ENCODE measurements at regions not wholly inside any gene's neighbourhood (a gene's known extent, or its start where the extent isn't known, plus 50 kb on each side); places are given as distances from the start of the nearest gene placed in this dataset.

DNA sequence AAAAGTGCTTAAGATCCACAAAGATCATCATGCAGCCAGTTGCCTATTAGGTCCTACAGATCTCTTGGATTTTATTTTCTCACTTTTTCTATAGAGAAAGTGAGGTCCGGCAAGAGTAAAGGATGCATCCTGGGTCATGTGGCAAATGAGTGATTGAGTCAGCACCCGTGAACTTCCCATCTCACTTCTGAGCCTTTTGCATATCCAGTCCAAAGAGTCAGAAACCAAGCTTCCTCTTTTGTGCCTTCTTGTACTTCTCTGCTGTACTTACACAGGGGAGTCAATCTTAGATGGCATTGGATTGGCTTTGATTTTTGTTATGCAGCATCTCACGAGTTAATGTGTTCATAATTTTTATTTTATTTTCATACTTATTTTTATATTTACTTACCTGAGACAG, 114.2 kb upstream of the IRX5 start:
- Histone ChIP-seq H3K4me3 (no peak overlapping the region), H3K9me2 (ENCODE audit: insufficient read depth) (no peaks in the 10 kb centered on the region), H2AFZ (no peak overlapping the region), H3K36me3 (ENCODE audit: insufficient read depth) (no peaks in the 10 kb centered on the region), H3K27me3 (ENCODE audit: insufficient read depth) (no peaks in the 10 kb centered on the region), H3K4me1 (ENCODE audit: insufficient read depth) (peaks cover 30% of the 10 kb centered on the region), H3K27ac (ENCODE audit: low read depth) (no peak overlapping the region), H3K79me2 (replicated peaks; ENCODE audit: insufficient read depth) (no peaks in the 10 kb centered on the region), H3F3A (replicated peaks; ENCODE audit: low read depth) (no peaks in the 10 kb centered on the region), H4K20me1 (replicated peaks; ENCODE audit: insufficient read depth) (no peaks in the 10 kb centered on the region), H3K4me2 (no peak overlapping the region)
- Mint-ChIP-seq H3K27me3 (ENCODE audit: insufficient read depth, low read depth, poor library complexity) (peaks cover 2% of the 10 kb centered on the region), H3K9me3 (no peaks in the 10 kb centered on the region), H3K4me1 (peaks cover 37% of the 10 kb centered on the region), H3K4me3 (no peak overlapping the region), H3K27ac (no peak overlapping the region), H3K36me3 (ENCODE audit: low read depth) (no peaks in the 10 kb centered on the region)
- no peak for TF ChIP-seq NANOG (IDR thresholded peaks at IDR 0.05; ENCODE audit: borderline replicate concordance)
- no peak for TF ChIP-seq ZNF331 (CRISPR knock-in tag; IDR thresholded peaks at IDR 0.05; ENCODE audit: low read depth)
- TF ChIP-seq ZNF114 (CRISPR knock-in tag; IDR thresholded peaks at IDR 0.05): no peak
- no peak for TF ChIP-seq EZH2phosphoT487 (IDR thresholded peaks at IDR 0.05; ENCODE audit: unreplicated experiment)
- TF ChIP-seq POLR2AphosphoS5 (IDR thresholded peaks at IDR 0.05; ENCODE audit: low read depth): no peak
- TF ChIP-seq, protein P1, sequence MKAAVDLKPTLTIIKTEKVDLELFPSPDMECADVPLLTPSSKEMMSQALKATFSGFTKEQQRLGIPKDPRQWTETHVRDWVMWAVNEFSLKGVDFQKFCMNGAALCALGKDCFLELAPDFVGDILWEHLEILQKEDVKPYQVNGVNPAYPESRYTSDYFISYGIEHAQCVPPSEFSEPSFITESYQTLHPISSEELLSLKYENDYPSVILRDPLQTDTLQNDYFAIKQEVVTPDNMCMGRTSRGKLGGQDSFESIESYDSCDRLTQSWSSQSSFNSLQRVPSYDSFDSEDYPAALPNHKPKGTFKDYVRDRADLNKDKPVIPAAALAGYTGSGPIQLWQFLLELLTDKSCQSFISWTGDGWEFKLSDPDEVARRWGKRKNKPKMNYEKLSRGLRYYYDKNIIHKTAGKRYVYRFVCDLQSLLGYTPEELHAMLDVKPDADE (IDR thresholded peaks at IDR 0.05): no peak
- TF ChIP-seq CREB1 (CRISPR knock-in tag; IDR thresholded peaks at IDR 0.05; ENCODE audit: low read depth): no peak
- TF ChIP-seq, protein P2, sequence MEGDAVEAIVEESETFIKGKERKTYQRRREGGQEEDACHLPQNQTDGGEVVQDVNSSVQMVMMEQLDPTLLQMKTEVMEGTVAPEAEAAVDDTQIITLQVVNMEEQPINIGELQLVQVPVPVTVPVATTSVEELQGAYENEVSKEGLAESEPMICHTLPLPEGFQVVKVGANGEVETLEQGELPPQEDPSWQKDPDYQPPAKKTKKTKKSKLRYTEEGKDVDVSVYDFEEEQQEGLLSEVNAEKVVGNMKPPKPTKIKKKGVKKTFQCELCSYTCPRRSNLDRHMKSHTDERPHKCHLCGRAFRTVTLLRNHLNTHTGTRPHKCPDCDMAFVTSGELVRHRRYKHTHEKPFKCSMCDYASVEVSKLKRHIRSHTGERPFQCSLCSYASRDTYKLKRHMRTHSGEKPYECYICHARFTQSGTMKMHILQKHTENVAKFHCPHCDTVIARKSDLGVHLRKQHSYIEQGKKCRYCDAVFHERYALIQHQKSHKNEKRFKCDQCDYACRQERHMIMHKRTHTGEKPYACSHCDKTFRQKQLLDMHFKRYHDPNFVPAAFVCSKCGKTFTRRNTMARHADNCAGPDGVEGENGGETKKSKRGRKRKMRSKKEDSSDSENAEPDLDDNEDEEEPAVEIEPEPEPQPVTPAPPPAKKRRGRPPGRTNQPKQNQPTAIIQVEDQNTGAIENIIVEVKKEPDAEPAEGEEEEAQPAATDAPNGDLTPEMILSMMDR (conservative IDR thresholded peaks at IDR 0.05; ENCODE audit: low read depth in 2 of 2): no peak
- no peak for TF ChIP-seq EZH2 (IDR thresholded peaks at IDR 0.05; ENCODE audit: low read depth, unreplicated experiment)
- TF ChIP-seq, protein P3, sequence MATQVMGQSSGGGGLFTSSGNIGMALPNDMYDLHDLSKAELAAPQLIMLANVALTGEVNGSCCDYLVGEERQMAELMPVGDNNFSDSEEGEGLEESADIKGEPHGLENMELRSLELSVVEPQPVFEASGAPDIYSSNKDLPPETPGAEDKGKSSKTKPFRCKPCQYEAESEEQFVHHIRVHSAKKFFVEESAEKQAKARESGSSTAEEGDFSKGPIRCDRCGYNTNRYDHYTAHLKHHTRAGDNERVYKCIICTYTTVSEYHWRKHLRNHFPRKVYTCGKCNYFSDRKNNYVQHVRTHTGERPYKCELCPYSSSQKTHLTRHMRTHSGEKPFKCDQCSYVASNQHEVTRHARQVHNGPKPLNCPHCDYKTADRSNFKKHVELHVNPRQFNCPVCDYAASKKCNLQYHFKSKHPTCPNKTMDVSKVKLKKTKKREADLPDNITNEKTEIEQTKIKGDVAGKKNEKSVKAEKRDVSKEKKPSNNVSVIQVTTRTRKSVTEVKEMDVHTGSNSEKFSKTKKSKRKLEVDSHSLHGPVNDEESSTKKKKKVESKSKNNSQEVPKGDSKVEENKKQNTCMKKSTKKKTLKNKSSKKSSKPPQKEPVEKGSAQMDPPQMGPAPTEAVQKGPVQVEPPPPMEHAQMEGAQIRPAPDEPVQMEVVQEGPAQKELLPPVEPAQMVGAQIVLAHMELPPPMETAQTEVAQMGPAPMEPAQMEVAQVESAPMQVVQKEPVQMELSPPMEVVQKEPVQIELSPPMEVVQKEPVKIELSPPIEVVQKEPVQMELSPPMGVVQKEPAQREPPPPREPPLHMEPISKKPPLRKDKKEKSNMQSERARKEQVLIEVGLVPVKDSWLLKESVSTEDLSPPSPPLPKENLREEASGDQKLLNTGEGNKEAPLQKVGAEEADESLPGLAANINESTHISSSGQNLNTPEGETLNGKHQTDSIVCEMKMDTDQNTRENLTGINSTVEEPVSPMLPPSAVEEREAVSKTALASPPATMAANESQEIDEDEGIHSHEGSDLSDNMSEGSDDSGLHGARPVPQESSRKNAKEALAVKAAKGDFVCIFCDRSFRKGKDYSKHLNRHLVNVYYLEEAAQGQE (IDR thresholded peaks at IDR 0.05; ENCODE audit: unreplicated experiment): no peak
- TF ChIP-seq, protein P4, sequence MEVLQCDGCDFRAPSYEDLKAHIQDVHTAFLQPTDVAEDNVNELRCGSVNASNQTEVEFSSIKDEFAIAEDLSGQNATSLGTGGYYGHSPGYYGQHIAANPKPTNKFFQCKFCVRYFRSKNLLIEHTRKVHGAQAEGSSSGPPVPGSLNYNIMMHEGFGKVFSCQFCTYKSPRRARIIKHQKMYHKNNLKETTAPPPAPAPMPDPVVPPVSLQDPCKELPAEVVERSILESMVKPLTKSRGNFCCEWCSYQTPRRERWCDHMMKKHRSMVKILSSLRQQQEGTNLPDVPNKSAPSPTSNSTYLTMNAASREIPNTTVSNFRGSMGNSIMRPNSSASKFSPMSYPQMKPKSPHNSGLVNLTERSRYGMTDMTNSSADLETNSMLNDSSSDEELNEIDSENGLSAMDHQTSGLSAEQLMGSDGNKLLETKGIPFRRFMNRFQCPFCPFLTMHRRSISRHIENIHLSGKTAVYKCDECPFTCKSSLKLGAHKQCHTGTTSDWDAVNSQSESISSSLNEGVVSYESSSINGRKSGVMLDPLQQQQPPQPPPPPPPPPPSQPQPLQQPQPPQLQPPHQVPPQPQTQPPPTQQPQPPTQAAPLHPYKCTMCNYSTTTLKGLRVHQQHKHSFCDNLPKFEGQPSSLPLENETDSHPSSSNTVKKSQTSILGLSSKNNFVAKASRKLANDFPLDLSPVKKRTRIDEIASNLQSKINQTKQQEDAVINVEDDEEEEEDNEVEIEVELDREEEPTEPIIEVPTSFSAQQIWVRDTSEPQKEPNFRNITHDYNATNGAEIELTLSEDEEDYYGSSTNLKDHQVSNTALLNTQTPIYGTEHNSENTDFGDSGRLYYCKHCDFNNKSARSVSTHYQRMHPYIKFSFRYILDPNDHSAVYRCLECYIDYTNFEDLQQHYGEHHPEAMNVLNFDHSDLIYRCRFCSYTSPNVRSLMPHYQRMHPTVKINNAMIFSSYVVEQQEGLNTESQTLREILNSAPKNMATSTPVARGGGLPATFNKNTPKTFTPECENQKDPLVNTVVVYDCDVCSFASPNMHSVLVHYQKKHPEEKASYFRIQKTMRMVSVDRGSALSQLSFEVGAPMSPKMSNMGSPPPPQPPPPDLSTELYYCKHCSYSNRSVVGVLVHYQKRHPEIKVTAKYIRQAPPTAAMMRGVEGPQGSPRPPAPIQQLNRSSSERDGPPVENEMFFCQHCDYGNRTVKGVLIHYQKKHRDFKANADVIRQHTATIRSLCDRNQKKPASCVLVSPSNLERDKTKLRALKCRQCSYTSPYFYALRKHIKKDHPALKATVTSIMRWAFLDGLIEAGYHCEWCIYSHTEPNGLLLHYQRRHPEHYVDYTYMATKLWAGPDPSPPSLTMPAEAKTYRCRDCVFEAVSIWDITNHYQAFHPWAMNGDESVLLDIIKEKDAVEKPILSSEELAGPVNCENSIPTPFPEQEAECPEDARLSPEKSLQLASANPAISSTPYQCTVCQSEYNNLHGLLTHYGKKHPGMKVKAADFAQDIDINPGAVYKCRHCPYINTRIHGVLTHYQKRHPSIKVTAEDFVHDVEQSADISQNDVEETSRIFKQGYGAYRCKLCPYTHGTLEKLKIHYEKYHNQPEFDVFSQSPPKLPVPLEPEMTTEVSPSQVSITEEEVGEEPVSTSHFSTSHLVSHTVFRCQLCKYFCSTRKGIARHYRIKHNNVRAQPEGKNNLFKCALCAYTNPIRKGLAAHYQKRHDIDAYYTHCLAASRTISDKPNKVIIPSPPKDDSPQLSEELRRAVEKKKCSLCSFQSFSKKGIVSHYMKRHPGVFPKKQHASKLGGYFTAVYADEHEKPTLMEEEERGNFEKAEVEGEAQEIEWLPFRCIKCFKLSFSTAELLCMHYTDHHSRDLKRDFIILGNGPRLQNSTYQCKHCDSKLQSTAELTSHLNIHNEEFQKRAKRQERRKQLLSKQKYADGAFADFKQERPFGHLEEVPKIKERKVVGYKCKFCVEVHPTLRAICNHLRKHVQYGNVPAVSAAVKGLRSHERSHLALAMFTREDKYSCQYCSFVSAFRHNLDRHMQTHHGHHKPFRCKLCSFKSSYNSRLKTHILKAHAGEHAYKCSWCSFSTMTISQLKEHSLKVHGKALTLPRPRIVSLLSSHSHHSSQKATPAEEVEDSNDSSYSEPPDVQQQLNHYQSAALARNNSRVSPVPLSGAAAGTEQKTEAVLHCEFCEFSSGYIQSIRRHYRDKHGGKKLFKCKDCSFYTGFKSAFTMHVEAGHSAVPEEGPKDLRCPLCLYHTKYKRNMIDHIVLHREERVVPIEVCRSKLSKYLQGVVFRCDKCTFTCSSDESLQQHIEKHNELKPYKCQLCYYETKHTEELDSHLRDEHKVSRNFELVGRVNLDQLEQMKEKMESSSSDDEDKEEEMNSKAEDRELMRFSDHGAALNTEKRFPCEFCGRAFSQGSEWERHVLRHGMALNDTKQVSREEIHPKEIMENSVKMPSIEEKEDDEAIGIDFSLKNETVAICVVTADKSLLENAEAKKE (CRISPR knock-in tag; IDR thresholded peaks at IDR 0.05): no peak
- TF ChIP-seq JUNB (IDR thresholded peaks at IDR 0.05; ENCODE audit: unreplicated experiment): no peak
- no peak for DNase-seq (ENCODE audit: low spot score)
- ATAC-seq: no peak
